SK-N-SH (cell line): ENCODE measurements at regions not wholly inside any gene's neighbourhood (a gene's known extent, or its start where the extent isn't known, plus 50 kb on each side); places are given as distances from the start of the nearest gene placed in this dataset.

Source experiments
- TAF1 ChIP-seq: IDR thresholded peaks from 2 replicates; pipeline ENCODE4 v1.6.1; 2012; ENCODE audit warnings: low read depth, mild to moderate bottlenecking, low read length, moderate library complexity, borderline replicate concordance
- TF ChIP-seq, protein P1 (sequence below): fragments of 200-600 bp; sonication (generic); IDR thresholded peaks from 2 replicates; pipeline ENCODE4 v1.6.1; 2017; ENCODE audit warnings: antibody characterized with exemption, mild to moderate bottlenecking, moderate library complexity

DNA sequence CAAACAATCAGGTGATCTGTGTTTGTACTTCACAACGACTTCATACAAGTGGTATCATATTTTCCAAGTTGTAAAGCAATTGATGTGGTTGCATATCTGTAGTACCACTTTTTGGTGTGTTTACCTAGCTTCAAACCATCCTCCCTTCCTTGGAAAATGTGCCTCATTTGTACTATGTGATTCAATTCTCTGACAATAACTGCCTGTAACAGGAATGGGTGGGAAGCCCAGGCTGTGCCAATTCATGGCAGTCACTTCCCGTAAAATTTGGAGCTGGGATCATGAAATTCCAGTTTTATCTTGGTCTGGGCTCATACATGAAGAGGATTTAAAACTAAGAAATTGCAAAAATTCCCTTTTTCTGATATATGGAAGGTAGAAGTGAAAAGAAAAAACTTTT lies 250.1 kb downstream of the DIO2 start:
- TF ChIP-seq TAF1: no peak
- TF ChIP-seq, protein P1, sequence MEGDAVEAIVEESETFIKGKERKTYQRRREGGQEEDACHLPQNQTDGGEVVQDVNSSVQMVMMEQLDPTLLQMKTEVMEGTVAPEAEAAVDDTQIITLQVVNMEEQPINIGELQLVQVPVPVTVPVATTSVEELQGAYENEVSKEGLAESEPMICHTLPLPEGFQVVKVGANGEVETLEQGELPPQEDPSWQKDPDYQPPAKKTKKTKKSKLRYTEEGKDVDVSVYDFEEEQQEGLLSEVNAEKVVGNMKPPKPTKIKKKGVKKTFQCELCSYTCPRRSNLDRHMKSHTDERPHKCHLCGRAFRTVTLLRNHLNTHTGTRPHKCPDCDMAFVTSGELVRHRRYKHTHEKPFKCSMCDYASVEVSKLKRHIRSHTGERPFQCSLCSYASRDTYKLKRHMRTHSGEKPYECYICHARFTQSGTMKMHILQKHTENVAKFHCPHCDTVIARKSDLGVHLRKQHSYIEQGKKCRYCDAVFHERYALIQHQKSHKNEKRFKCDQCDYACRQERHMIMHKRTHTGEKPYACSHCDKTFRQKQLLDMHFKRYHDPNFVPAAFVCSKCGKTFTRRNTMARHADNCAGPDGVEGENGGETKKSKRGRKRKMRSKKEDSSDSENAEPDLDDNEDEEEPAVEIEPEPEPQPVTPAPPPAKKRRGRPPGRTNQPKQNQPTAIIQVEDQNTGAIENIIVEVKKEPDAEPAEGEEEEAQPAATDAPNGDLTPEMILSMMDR: no peak
